Lung (tissue), 11 donors: ENCODE measurements at regions not wholly inside any gene's neighbourhood (a gene's known extent, or its start where the extent isn't known, plus 50 kb on each side); places are given as distances from the start of the nearest gene placed in this dataset.
A peak's percentile ranks its signal among the peaks of the same experiment; 100 is the strongest.

ENCODE experiments used
- ATAC-seq: fragments of 200-7000 bp; cut with Tn5 transposase; one replicate; pipeline ENCODE4 v1.9.1; 2020; ENCODE audit warnings: moderate number of reproducible peaks; ENCODE audit not compliant: insufficient read depth, low FRiP score
- DNase-seq, 3 donors: peaks; one replicate each; pipeline ENCODE4 v3.0.0-alpha.2; 2013 to 2017
- H3K27ac ChIP-seq, 2 donors: one replicate each; pipeline ENCODE4 v1.5.1; 2013; ENCODE audit warnings: mild to moderate bottlenecking in 2 of 2, moderate library complexity in 2 of 2, control low read depth in 1 of 2, inconsistent platforms in 1 of 2, low read depth in 1 of 2, low read length in 1 of 2
- H3K27me3 ChIP-seq, 3 donors: one replicate each; pipeline ENCODE4 v1.5.1; 2013; ENCODE audit warnings: low read length in 2 of 3; ENCODE audit not compliant: control insufficient read depth in 3 of 3, insufficient read depth in 3 of 3
- H3K36me3 ChIP-seq, 4 donors: one replicate each; pipeline ENCODE4 v1.5.1; 2013; ENCODE audit warnings: low read length in 4 of 4, mild to moderate bottlenecking in 1 of 4, moderate library complexity in 1 of 4; ENCODE audit not compliant: control insufficient read depth in 4 of 4, insufficient read depth in 4 of 4
- H3K4me1 ChIP-seq, 5 donors: one replicate each; pipeline ENCODE4 v1.5.1; 2013; ENCODE audit warnings: low read length in 5 of 5, mild to moderate bottlenecking in 2 of 5, moderate library complexity in 1 of 5; ENCODE audit not compliant: control insufficient read depth in 5 of 5, insufficient read depth in 5 of 5
- H3K4me3 ChIP-seq: one replicate; pipeline ENCODE4 v1.5.1; 2013; ENCODE audit warnings: mild to moderate bottlenecking, control low read depth, moderate library complexity
- H3K9ac ChIP-seq, 2 donors: one replicate each; pipeline ENCODE4 v1.5.1; 2013; ENCODE audit warnings: low read length in 2 of 2, control low read depth in 1 of 2; ENCODE audit not compliant: insufficient read depth in 1 of 2
- H3K9me3 ChIP-seq, 4 donors: one replicate each; pipeline ENCODE4 v1.5.1; 2013; ENCODE audit warnings: low read length in 3 of 4, mild to moderate bottlenecking in 1 of 4, moderate library complexity in 1 of 4; ENCODE audit not compliant: control insufficient read depth in 4 of 4, insufficient read depth in 3 of 4
- WGBS, 2 donors: extraction: QIAGEN DNeasy Blood & Tissue Kit; methylation state at CpG; one replicate each; pipeline ENCODE4 v1.1.7; 2013; 5-methylcytosine and 5-hydroxymethylcytosine counted together
- TF ChIP-seq, protein P1 (sequence below): IDR thresholded peaks from 2 replicates; pipeline ENCODE4 v1.5.1; 2012; ENCODE audit warnings: mild to moderate bottlenecking; ENCODE audit errors: control extremely low read depth, extremely low read depth
- donor health status: control.
- donor health status: control.
- donor health status: Bipolar disorder and iron deficiency.
- donor health status: healthy.
- donor health status: DM: yes; HTN: yes; CAD: no.

DNA sequence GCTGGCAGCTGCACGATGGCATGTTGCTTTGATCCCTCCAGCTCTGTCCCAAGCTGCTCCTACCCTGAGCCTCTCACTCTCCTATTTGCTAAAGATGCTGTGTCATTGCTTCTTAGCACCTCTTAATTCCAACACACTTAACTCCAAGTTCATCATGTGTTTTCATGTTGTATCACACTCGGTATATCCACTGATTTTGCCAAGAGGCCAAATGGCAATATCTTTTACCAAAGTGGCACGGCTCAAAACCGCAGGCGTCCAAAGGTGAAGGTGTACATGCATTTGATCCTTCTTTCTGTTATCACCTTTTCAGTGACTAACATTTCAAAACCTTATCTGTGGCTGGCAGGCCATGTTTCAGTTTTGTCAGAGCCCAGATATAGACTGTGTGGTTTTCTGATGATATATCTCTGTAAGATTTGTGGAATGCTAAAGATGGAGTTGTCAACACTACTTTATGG, 217.0 kb downstream of the TBX18 start:
- TF ChIP-seq, protein P1, sequence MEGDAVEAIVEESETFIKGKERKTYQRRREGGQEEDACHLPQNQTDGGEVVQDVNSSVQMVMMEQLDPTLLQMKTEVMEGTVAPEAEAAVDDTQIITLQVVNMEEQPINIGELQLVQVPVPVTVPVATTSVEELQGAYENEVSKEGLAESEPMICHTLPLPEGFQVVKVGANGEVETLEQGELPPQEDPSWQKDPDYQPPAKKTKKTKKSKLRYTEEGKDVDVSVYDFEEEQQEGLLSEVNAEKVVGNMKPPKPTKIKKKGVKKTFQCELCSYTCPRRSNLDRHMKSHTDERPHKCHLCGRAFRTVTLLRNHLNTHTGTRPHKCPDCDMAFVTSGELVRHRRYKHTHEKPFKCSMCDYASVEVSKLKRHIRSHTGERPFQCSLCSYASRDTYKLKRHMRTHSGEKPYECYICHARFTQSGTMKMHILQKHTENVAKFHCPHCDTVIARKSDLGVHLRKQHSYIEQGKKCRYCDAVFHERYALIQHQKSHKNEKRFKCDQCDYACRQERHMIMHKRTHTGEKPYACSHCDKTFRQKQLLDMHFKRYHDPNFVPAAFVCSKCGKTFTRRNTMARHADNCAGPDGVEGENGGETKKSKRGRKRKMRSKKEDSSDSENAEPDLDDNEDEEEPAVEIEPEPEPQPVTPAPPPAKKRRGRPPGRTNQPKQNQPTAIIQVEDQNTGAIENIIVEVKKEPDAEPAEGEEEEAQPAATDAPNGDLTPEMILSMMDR: no peak
- Histone ChIP-seq H3K9ac (no peak overlapping the region), H3K36me3 (no peaks in the 10 kb centered on the region), H3K27me3 (no peaks in the 10 kb centered on the region), H3K9me3 (peaks cover 0 to 4% (median 0%) of the 10 kb centered on the region in 4 donors), H3K27ac (no peak overlapping the region), H3K4me3 (no peak overlapping the region), H3K4me1 (no peaks in the 10 kb centered on the region)
- DNase-seq: no peak
- 36 to 39% methylated on average over 5 of the region's 5 CpGs for WGBS, 2 donors
- no peak for ATAC-seq

DNA sequence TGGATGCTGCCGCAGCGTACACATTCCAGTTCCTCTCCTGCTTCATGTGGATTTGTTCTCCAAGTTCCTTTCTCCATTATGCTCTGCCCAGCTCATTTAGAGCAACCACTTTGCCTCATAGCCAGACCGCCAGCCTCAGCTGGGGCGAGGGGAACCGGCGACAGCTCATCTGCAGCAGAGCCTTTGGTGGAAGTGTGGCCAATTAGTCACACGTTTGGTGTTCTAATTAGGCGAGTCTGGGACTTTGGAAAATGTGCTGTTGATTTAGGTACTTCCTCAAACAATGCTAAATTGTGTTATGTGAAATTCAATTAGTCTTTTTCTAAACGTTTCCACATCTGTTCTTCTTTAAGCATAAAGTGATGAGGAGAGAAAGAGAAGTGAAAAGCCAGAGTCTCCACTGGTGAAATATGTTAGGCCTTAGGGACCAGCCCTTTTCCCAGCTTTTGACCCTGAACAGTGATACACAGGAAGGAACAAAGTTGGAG, 217.9 kb downstream of the TBX18 start:
- H3K4me3 ChIP-seq: no peak overlapping the region
- H3K4me1 ChIP-seq: no peaks in the 10 kb centered on the region
- H3K27me3 ChIP-seq: no peaks in the 10 kb centered on the region
- WGBS, 2 donors: 53 to 60% methylated on average over 9 of the region's 9 CpGs
- no peak overlapping the region for H3K27ac ChIP-seq
- ATAC-seq (no peak), DNase-seq (peak in 2 of 3 donors; percentile 22 to 35)
- H3K9ac ChIP-seq: no peak overlapping the region
- H3K36me3 ChIP-seq: no peaks in the 10 kb centered on the region
- no peaks in the 10 kb centered on the region for H3K9me3 ChIP-seq
- TF ChIP-seq, protein P1: no peak

DNA sequence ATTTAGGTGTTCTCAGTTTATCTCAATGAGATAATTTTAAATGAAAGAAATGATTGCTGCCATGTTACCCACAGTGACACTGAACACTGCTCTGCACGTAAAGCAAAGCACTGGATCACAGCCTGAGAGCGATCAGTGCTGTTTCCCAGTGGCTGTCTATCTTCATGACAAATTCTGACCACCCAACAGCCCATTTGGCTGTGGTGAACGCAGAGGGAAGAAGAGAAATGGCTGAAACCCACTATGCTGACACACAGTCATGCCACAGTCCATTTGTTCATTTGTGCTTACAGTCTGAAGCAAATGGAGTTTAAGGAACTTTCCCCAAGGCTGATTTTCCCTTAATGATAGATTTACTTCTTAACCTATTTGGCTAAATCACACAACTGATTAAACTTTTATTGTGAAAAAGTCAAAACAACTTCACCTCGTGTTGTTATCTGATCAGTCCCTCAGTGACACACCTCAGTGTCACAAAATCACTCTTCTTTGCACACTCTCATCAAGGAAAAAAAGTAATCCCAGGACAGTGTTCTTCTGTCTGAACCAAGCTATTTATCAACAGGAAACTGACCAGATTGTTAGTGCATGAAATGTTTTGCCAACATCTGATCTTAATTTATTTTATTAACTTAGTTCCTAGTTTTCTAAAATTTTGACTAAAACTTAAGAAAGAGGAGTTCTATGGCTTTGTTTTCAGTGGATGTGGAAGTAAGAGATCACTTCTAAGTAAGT, 225.1 kb downstream of the TBX18 start:
- no peak for ATAC-seq
- Histone ChIP-seq H3K9ac (no peak overlapping the region), H3K4me3 (no peak overlapping the region), H3K27me3 (peaks cover 0 to 5% (median 0%) of the 10 kb centered on the region in 3 donors), H3K36me3 (no peaks in the 10 kb centered on the region), H3K4me1 (no peaks in the 10 kb centered on the region), H3K9me3 (peaks cover 0 to 8% (median 0%) of the 10 kb centered on the region in 4 donors), H3K27ac (no peak overlapping the region)
- no peak for DNase-seq
- TF ChIP-seq, protein P1: no peak
- WGBS, 2 donors: 56 to 64% methylated on average over 4 of the region's 4 CpGs
